SW 1271 (cell line): ENCODE measurements at regions not wholly inside any gene's neighbourhood (a gene's known extent, or its start where the extent isn't known, plus 50 kb on each side); places are given as distances from the start of the nearest gene placed in this dataset.
"Not testable (repeated sequence)": the region's sequence is repeated elsewhere in the genome, so short reads cannot be mapped to it uniquely, and the experiment has no call there.

Experiments
- DNase-seq, 2 experiments: peaks; one replicate each; lab custom pipeline; 2025; lab: John Stamatoyannopoulos, UW

DNA sequence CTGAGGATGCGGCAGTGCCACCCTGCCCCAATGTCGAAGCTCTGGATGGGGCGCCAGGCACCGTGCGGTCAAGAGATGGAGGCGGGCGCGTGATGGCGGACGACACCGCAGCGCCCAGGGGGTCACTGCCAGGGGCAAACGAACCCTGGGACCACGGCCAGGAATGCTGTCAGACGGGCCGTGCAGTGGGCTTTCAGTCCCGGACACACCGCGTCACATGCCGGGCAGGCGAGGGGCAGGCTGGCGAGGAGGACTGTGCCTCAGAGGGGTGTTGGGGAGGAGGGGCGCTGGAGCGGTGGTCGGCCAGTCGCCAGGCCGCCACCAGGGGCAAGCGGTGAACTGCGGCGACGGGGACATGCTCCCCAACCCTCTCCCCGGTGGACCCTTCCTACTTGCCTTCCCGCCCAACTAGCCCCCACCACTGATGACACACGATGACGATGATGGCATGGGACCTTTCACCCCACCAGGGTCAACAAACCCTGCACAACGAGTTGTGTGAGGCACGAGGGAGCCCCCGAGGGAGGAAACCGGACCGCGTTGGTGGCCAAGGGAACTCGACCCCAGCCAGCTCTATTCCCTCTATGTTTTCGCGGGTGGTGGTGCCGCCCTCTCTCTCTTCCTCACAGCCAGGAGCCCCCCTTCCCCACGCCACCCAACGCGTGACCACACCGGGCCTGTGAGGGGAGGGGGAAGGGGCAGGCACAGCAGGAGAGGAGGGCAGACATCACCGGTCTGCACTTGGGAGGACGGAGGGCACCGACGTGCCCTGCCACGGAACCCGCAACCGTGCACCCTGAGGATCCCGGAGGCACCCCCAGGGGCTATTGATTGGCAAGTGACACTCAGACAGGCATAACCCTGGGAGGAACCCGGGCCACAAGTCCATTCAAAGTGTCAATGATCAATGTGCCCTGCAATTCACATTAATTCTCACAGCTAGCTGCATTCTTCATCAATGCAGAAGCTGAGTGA is 1960.9 kb upstream of the DEFB115 start:
- no peak for DNase-seq

GRCh38 chr20:29297411-29298270 is 1959.8 kb upstream of the DEFB115 start:
- DNase-seq: no peak

DNA sequence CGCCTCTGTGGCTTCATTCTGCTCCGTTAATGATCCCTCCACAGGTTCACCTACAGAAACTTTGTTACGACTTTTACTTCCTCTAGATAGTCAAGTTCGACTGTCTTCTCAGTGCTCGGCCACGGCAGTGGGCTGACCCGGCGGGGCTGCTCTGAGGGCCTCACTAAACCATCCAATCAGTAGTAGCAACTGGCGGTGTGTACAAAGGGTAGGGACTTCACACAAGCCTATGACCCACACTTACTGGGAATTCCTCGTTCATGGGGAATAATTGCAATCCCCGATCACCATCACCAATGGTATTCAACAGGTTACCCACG is 1959.2 kb upstream of the DEFB115 start:
- DNase-seq: no peak

DNA sequence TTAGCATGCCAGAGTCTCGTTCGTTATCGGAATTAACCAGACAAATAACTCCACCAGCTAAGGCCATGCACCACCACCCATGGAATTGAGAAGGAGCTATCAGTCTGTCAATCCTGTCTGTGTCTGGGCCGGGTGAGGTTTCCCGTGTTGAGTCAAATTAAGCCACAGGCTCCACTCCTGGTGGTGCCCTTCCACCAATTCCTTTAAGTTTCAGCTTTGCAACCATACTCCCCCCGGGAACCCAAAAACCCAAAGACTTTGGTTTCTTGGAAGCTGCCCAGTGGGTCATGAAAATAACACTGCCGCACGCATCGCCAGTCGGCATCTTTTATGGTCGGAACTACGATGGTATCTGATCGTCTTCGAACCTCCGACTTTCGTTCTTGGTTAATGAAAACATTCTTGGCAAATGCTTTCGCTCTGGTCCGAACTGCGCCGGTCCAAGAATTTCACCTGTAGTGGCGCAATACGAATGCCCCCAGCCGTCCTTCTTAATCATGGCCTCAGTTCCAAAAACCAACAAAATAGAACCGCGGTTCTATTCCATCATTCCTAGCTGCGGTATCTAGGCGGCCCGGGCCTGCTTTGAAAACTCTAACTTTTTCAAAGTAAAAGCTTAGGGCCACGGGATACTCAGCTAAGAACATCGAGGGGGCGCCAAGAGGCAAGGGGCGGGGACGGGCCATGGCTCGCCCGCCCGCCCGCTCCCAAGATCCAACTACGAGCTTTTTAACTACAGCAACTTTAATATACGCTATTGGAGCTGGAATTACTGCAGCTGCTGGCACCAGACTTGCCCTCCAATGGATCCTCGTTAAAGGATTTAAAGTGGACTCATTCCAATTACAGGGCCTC is 1958.5 kb upstream of the DEFB115 start:
- DNase-seq: no peak

GRCh38 chr20:29299811-29300578 is 1957.5 kb upstream of the DEFB115 start:
- no peak for DNase-seq

DNA sequence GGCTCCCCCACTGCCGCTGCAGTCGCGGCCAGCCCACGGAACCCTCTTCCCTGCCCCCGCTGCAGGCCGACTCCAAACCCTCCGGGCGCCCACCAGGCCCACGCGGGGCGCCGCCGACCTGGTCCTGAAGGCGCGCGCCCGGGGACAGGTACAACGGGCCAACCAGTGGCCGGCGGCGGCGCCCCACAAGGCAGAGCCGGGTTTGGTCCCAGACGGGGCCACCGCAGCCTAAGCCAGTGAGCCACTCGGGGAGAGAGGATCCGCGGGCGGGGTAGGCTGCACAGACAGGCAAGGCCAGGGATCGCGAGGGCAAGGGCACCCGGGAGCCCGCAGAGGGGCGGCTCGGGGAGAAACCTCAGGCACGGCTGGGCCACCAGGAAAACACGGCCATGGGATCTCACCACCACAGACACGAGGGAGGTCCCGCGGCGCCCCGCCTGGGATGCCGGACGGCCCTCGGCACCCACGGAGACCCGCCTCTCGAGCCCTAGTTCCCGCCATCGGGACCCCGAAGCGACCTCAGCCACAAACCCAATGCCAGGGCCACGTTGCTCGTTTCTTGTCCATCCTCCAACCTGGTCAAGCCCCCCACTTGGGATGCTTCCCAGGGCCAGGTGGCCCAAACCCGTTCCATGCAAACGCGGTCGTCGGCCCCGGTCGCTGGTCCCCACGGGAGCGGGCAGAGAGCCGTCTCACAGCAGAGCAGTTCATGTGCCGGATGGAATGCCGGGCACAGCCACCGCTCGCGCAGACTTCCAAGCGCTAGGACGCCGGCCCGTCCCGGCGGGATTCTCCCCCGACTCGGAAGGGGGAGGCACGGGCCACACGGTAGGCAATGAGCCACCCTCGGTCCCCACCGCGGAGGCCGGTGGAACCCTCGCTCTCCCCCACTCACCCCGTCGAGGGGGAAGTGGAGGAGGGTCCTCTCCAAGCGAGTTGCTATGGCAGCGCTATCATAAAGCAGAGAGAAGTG is 1956.6 kb upstream of the DEFB115 start:
- no peak for DNase-seq

DNA sequence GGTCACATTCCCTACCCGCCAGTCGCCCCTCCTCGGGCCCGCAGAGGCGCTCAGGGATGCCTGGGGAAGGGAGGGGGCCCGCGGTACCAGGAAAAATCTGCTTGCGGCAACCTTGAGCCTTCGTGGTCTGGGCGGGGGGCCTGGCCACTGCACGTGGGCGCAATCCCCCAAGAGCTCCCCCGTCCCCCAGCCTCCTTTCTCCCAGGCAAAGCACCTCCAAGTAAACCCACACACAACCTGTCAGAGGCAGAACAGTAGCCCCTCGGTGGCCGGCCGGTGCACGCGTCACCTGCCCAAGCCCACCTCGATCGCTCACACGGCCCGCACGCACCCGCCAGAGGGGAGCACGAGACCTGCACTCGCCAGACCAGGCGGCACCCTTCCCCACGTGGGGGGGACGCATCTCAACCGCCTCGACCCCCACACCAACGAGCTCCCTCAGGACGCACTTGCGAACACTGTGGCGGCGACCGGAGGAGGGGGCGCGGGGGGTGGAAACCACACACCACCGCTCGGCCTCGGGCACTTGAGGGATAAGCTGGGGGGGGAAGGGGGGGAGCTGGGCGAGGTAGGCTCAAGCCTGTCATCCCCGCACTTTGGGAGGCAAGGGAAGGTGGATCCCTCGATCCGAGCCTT is 1955.7 kb upstream of the DEFB115 start:
- DNase-seq: no peak

DNA sequence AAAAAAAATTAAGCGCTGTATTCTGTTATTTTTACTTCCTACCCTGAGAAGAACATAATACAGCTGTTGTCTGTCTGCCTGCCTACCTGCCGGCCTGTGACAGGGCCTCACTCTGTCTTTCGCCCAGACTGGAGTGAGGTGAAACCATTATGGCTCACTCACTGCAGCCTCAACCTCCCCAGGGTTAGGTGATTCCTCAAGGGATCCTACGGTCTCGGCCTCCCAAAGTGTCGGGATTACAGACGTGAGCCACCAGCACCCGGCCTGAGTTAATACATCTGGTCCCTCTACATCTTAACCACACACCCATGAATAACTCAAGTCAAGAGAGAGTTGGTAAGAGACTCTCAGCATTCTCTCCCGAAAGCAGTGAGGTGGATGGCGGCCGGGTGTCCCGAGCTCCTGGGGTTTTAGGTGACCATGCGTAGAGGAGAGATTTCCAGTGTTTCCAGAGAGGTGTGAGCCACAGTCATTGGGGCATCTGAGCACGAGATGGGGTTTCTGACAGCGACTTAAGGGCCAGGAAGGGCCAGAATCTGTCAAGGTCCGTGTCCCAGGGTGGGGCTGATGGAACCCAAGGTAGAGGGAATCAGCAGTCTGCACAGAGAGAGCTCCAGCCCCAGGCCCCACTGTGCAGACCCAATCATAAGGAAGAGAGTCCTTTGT is 1954.4 kb upstream of the DEFB115 start:
- DNase-seq: no peak

DNA sequence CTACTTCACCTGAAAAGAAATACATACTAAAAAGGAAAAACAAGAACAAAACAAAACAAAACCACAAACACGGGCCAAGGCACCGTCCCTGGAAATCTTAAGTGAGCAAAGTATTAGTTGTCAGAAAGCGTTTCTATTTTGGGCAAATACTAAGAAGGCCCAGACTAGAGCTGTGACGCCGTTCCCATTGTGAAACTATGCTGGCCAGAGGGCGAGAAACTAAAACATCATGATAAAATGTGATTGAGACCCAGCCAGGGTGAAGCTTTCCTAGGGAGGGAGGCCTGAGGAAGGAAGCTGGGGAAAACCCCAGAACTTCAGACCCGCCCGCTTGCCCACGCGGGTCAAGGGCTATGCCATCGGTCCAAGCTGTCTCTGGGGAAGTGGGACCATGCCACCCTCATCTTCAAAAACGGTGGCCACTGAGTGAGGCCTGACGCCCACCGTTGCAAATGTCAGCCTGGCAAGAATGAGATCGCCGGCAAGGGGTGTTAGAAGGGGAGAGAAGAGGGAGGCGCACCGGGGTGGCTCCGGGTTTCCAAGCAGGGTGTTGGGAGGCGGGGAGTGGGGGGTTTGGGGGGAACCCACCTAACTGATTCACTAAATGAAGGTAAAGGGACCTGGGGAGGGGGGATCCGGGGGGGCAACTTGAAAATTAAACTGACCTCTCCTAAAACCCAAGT is 1950.9 kb upstream of the DEFB115 start:
- no peak for DNase-seq

- DNase-seq: not testable (repeated sequence)
Measured at GRCh38 chr20:29307484-29307883, 1950.0 kb upstream of the DEFB115 start.

DNA sequence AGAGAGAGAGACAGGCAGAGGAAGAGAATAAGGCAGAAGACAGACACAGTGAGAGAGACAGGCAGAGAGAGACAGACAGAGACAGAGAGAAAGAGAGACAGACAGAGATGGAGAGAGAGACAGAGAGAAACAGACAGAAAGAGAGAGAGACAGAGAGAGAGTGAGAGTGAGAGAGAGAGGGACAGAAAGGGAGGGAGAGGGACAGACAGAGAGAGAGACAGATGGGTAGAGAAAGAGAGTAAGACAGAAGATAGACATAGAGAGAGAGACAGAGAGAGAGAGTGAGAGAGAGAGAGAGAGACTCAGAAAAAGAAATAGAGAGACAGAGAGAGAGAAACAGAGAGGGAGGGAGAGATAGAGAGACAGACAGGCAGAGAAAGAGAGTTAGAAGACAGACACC is 1948.5 kb upstream of the DEFB115 start:
- not testable (repeated sequence) for DNase-seq

DNA sequence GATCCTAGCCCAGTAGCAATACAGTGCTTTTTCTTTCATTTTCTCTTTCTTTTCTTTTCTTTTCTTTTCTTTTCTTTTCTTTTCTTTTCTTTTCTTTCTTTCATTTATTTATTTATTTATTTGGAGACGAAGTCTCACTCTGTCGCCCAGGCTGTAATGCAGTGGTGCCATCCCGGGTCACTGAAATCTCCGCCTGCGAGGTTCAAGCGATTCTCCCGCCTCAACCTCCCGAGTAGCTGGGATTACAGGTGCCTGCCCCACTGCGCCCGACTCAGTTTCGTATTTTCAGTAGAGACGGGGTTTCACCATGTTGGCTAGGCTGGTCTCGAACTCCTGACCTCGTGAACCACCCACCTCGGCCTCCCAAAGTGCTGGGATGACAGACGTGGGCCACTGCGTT is 1948.0 kb upstream of the DEFB115 start:
- DNase-seq: not testable (repeated sequence)

DNA sequence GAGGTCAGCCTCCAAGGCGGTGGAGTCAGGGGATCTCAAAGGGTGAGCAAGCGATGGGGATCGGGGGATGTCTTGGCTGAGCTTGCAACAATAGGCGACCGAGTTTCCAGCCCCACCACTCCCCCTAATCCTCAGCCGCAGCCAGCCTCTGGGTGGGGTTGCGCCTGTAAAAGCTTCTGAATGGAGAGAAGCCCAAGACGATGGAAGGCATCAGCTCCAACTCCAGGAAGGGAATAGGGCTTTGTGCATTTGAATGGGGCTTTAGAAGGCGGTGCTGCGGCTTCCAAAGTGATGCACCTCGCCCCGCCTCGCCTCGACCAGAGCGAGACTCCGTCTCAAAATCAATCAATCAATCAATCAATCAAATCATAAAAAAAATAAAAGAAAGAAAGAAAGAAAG is 1946.4 kb upstream of the DEFB115 start:
- DNase-seq: not testable (repeated sequence)

DNA sequence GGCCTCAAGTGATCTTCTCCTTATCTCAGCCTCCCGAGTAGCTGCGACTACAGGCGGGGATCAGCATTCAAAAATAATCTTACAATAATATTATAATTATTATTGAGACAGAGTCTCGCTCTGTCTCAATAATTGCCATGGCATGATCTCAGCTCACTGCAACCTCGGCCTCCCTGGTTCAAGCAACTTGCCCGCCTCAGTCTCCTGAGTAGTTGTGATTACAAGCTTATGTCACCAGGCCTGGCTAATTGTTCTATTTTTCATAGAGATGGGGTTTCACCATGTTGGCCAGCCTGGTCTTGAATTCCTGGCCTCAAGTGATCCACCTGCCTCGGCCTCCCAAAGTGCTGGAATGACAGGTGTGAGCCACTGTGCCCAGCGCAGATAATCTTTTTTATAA is 1944.8 kb upstream of the DEFB115 start:
- not testable (repeated sequence) for DNase-seq

- no peak for DNase-seq
Measured at GRCh38 chr20:29313481-29313880, 1944.0 kb upstream of the DEFB115 start.

DNA sequence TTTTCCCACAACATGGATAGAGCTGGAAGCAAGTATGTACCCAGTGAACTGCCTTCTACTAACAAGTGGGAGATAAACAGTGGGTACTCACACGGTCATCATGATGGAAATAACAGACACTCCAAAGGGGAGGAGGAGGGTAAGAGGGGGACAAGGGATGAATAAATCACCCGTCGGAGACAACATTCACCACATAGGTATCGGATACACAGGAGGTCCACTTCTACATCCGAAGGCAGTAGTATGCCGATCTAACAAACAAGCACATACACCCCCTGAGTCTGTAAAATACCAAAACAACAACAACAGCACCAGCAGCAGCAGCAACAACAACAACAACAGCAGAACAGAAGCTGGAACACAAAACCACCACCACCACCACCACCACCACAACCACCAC is 1943.2 kb upstream of the DEFB115 start:
- no peak for DNase-seq

DNA sequence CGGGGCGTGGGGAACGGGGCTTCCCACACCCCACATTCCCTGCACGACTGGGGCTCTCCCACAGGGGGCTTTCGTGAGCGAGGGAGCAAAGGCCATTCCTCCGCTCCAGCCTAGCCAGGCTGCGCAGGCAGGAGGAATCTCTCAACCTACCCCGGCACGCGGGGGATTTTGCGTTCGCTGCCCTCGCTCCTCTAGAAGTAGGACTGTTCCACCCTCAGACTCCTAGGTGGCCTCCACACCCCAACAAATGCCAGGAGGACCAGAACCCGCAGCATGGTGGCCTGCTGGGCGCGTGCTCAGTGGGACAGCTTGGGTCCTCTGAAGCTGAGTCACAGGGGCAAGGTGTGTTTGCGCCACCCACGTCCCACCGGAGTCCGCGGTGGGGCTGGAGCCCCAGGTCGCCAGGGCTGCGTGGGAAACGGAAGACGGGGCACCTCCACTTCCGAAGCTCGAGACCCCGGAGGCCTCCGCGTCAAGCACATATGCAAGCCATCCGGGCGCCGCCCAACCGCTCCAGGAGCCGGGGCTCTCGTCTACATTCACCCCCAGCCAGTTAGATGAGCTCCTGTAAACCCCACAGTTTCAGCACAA is 1938.5 kb upstream of the DEFB115 start:
- no peak for DNase-seq

DNA sequence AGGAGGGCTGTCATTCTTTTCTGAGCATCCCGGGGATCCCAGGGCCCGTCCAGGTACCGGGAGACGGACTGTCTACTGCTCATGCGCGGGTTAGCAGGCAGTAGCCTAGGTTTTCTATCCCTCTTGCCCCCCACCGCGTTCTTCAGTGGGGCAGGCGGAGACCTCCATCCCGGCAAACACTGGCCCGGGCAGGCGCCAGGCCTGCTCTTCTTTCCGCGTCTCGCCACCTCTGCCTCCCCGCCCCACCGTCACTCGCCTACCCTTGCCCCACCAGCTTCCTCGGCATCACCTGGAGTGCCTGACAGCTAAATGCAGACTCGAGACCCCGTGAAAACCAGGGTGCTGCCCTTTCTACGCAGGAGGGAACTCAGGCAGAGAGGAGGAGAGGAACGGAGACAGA is 1937.7 kb upstream of the DEFB115 start:
- DNase-seq: no peak
